H9 (cell line): ENCODE measurements at regions not wholly inside any gene's neighbourhood (a gene's known extent, or its start where the extent isn't known, plus 50 kb on each side); places are given as distances from the start of the nearest gene placed in this dataset.

Experiments
- DNase-seq: peaks from one replicate; pipeline ENCODE4 v3.0.0-alpha.2; 2017
- H2AFZ ChIP-seq: one replicate; pipeline ENCODE4 v1.6.1; 2013; ENCODE audit warnings: mild to moderate bottlenecking, low read length, control low read depth, moderate library complexity
- H2AK5ac ChIP-seq: 2 replicates; pipeline ENCODE4 v1.6.1; 2013; ENCODE audit warnings: low read length, control low read depth, mixed read lengths; ENCODE audit not compliant: insufficient read length
- H2BK120ac ChIP-seq: one replicate; pipeline ENCODE4 v1.6.1; 2013; ENCODE audit warnings: low read depth, mild to moderate bottlenecking, low read length, control low read depth, inconsistent platforms; ENCODE audit not compliant: poor library complexity, severe bottlenecking
- H2BK12ac ChIP-seq: 2 replicates; pipeline ENCODE4 v1.6.1; 2013; ENCODE audit warnings: low read length, control low read depth, mixed read lengths, low read depth; ENCODE audit not compliant: insufficient read length
- H2BK15ac ChIP-seq: 2 replicates; pipeline ENCODE4 v1.6.1; 2013; ENCODE audit warnings: low read depth, low read length, control low read depth
- H2BK20ac ChIP-seq: one replicate; pipeline ENCODE4 v1.6.1; 2013; ENCODE audit warnings: low read depth, mild to moderate bottlenecking, low read length, control low read depth, inconsistent platforms; ENCODE audit not compliant: poor library complexity, severe bottlenecking
- H2BK5ac ChIP-seq: 2 replicates; pipeline ENCODE4 v1.6.1; 2013; ENCODE audit warnings: low read length, control low read depth, mixed read lengths; ENCODE audit not compliant: insufficient read length
- H3K14ac ChIP-seq: 2 replicates; pipeline ENCODE4 v1.6.1; 2013; ENCODE audit warnings: low read length, control low read depth; ENCODE audit not compliant: insufficient read depth
- H3K18ac ChIP-seq: 2 replicates; pipeline ENCODE4 v1.6.1; 2013; ENCODE audit warnings: low read depth, mild to moderate bottlenecking, mixed read lengths, low read length, control low read depth; ENCODE audit not compliant: insufficient read length
- H3K23ac ChIP-seq: 2 replicates; pipeline ENCODE4 v1.6.1; 2013; ENCODE audit warnings: low read length, control low read depth, mixed read lengths, low read depth; ENCODE audit not compliant: insufficient read length
- H3K23me2 ChIP-seq: 2 replicates; pipeline ENCODE4 v1.6.1; 2013; ENCODE audit warnings: low read depth, mild to moderate bottlenecking, mixed read lengths, low read length, control low read depth; ENCODE audit not compliant: insufficient read length, poor library complexity, severe bottlenecking
- H3K27ac ChIP-seq: 2 replicates; pipeline ENCODE4 v1.5.1; 2013; ENCODE audit warnings: low read length, control low read depth, mixed read lengths, low read depth; ENCODE audit not compliant: insufficient read length
- H3K27me3 ChIP-seq: 2 replicates; pipeline ENCODE4 v1.6.1; 2013; ENCODE audit warnings: low read length, control low read depth, inconsistent platforms; ENCODE audit not compliant: insufficient read depth
- H3K4ac ChIP-seq: 2 replicates; pipeline ENCODE4 v1.6.1; 2013; ENCODE audit warnings: low read depth, mild to moderate bottlenecking, control low read depth, inconsistent platforms, low read length, moderate library complexity
- H3K4me1 ChIP-seq: 2 replicates; pipeline ENCODE4 v1.6.1; 2013; ENCODE audit warnings: low read length, control low read depth, inconsistent platforms; ENCODE audit not compliant: insufficient read depth
- H3K4me2 ChIP-seq: 2 replicates; pipeline ENCODE4 v1.6.1; 2013; ENCODE audit warnings: low read length, control low read depth, mixed read lengths; ENCODE audit not compliant: insufficient read length, insufficient read depth
- H3K56ac ChIP-seq: 2 replicates; pipeline ENCODE4 v1.6.1; 2013; ENCODE audit warnings: low read depth, mild to moderate bottlenecking, mixed read lengths, low read length, control low read depth; ENCODE audit not compliant: insufficient read length
- H3K79me1 ChIP-seq: 2 replicates; pipeline ENCODE4 v1.6.1; 2013; ENCODE audit warnings: low read depth, mild to moderate bottlenecking, moderate library complexity, low read length, control low read depth, inconsistent platforms; ENCODE audit not compliant: insufficient read depth, poor library complexity, severe bottlenecking
- H3K79me2 ChIP-seq: 2 replicates; pipeline ENCODE4 v1.6.1; 2013; ENCODE audit warnings: low read length, control low read depth, inconsistent platforms; ENCODE audit not compliant: insufficient read depth
- H3K9ac ChIP-seq: 2 replicates; pipeline ENCODE4 v1.6.1; 2013; ENCODE audit warnings: low read length, control low read depth, mixed read lengths; ENCODE audit not compliant: insufficient read length; ENCODE audit errors: extremely low read depth
- H3K9me3 ChIP-seq: one replicate; pipeline ENCODE4 v1.6.1; 2013; ENCODE audit warnings: low read depth, low read length, inconsistent platforms; ENCODE audit not compliant: control insufficient read depth
- H3T11ph ChIP-seq: one replicate; pipeline ENCODE4 v1.6.1; 2013; ENCODE audit warnings: mild to moderate bottlenecking, low read length, control low read depth, inconsistent platforms
- H4K20me1 ChIP-seq: one replicate; pipeline ENCODE4 v1.6.1; 2013; ENCODE audit not compliant: control insufficient read depth, insufficient read length, insufficient read depth
- H4K5ac ChIP-seq: 2 replicates; pipeline ENCODE4 v1.6.1; 2013; ENCODE audit warnings: low read depth, mild to moderate bottlenecking, mixed read lengths, low read length, control low read depth; ENCODE audit not compliant: insufficient read length
- H4K8ac ChIP-seq: replicated peaks from 2 replicates; pipeline ENCODE4 v1.6.1; 2013; ENCODE audit warnings: low read length, control low read depth, mixed read lengths, low read depth; ENCODE audit not compliant: insufficient read length
- H4K91ac ChIP-seq: 2 replicates; pipeline ENCODE4 v1.6.1; 2013; ENCODE audit warnings: low read depth, mild to moderate bottlenecking, moderate library complexity, mixed read lengths, low read length, control low read depth; ENCODE audit not compliant: insufficient read length
- H3K27ac Mint-ChIP-seq, 3 experiments: 2 replicates in 2 of 3; 3 replicates in 1 of 3; pipeline ENCODE4 v1.8.0; 2020 to 2021; ENCODE audit warnings: mixed read lengths in 3 of 3, mild to moderate bottlenecking in 1 of 3, moderate library complexity in 1 of 3
- H3K27me3 Mint-ChIP-seq: 2 replicates; pipeline ENCODE4 v1.8.0; 2021; ENCODE audit warnings: low read depth, mild to moderate bottlenecking, moderate library complexity, mixed read lengths
- H3K36me3 Mint-ChIP-seq, 3 experiments: 2 replicates in 2 of 3; 3 replicates in 1 of 3; pipeline ENCODE4 v1.8.0; 2020 to 2021; ENCODE audit warnings: low read depth in 3 of 3, mixed read lengths in 3 of 3; ENCODE audit not compliant: insufficient read depth in 1 of 3
- H3K4me1 Mint-ChIP-seq, 2 experiments: 2 replicates each; pipeline ENCODE4 v1.8.0; 2020; ENCODE audit warnings: mixed read lengths in 2 of 2
- H3K4me3 Mint-ChIP-seq, 2 experiments: 2 replicates in 1 of 2; 3 replicates in 1 of 2; pipeline ENCODE4 v1.8.0; 2020 to 2021; ENCODE audit warnings: mild to moderate bottlenecking in 2 of 2, mixed read lengths in 2 of 2, moderate library complexity in 1 of 2
- H3K9me3 Mint-ChIP-seq, 2 experiments: 2 replicates in 1 of 2; 3 replicates in 1 of 2; pipeline ENCODE4 v1.8.0; 2020; ENCODE audit warnings: mild to moderate bottlenecking in 2 of 2, mixed read lengths in 2 of 2, moderate library complexity in 1 of 2
- CTCF ChIP-seq: fragments of 200-600 bp; sonication (generic); conservative IDR thresholded peaks from 3 replicates; pipeline ENCODE4 v1.8.0; 2021; ENCODE audit warnings: antibody characterized with exemption, mild to moderate bottlenecking

- H2BK12ac ChIP-seq, result no peak overlapping the region
- H4K8ac ChIP-seq, result no peak overlapping the region
- no peaks in the 10 kb centered on the region for H3K79me2 ChIP-seq
- Mint-ChIP-seq H3K4me3 (no peak overlapping the region), H3K4me1 (peaks cover 52% of the 10 kb centered on the region in 2 experiments), H3K9me3 (peaks cover 0 to 2% of the 10 kb centered on the region in 2 experiments; a peak in 2 of 5 replicates), H3K36me3 (peaks cover 3 to 10% (median 4%) of the 10 kb centered on the region in 3 experiments; a peak in 6 of 7 replicates), H3K27me3 (no peaks in the 10 kb centered on the region), H3K27ac (no peak overlapping the region; a peak in 1 of 7 replicates)
- H3K23me2 ChIP-seq, result no peaks in the 10 kb centered on the region
- H3K79me1 ChIP-seq, result no peaks in the 10 kb centered on the region
- H3K27me3 ChIP-seq, result no peaks in the 10 kb centered on the region
- no peak overlapping the region for H3K9ac ChIP-seq
- H2AFZ ChIP-seq, result no peak overlapping the region
- DNase-seq, result no peak
- no peak overlapping the region for H3T11ph ChIP-seq
- TF ChIP-seq CTCF, result no peak
- H3K27ac ChIP-seq, result no peak overlapping the region
- H3K14ac ChIP-seq, result no peak overlapping the region
- no peak overlapping the region for H3K4ac ChIP-seq
- H3K9me3 ChIP-seq, result no peaks in the 10 kb centered on the region
- no peak overlapping the region for H2BK5ac ChIP-seq
- H3K23ac ChIP-seq, result no peak overlapping the region
- H3K4me2 ChIP-seq, result no peak overlapping the region
- no peak overlapping the region for H4K5ac ChIP-seq
- no peak overlapping the region for H2AK5ac ChIP-seq
- no peak overlapping the region for H2BK15ac ChIP-seq
- H3K4me1 ChIP-seq, result peaks cover 7% of the 10 kb centered on the region; the same call in 1 of the 2 replicates
- H2BK120ac ChIP-seq, result no peak overlapping the region
- H4K20me1 ChIP-seq, result no peaks in the 10 kb centered on the region
- H2BK20ac ChIP-seq, result no peak overlapping the region
- no peak overlapping the region for H3K56ac ChIP-seq
- no peak overlapping the region for H4K91ac ChIP-seq
- no peak overlapping the region for H3K18ac ChIP-seq
Measured at GRCh38 chr3:16700651-16701050, 95.4 kb upstream of the DAZL start.
